ENCODE measurements at regions not wholly inside any gene's neighbourhood (a gene's known extent, or its start where the extent isn't known, plus 50 kb on each side); places are given as distances from the start of the nearest gene placed in this dataset.

- no peak for TF ChIP-seq TCF7L2 (IDR thresholded peaks at IDR 0.05; ENCODE audit: low read depth, low read length)
- TF ChIP-seq CTCF (IDR thresholded peaks at IDR 0.05), result no peak
- no peak for TF ChIP-seq REST (IDR thresholded peaks at IDR 0.05; ENCODE audit: insufficient read depth in 1 of 2, low read depth in 2 of 2, low read length in 1 of 2)
Measured at GRCh38 chr15:46703871-46704637, 1013.3 kb upstream of the SEMA6D start.
